ENCODE measurements at regions not wholly inside any gene's neighbourhood (a gene's known extent, or its start where the extent isn't known, plus 50 kb on each side); places are given as distances from the start of the nearest gene placed in this dataset.

- DNase-seq: no peak
- in situ Hi-C loops (cut with MboI; ENCODE audit: low sequenced_read_pairs) (no loop called here), dilution Hi-C loops (cut with HindIII; ENCODE audit: low sequenced_read_pairs, unreplicated experiment) (no loop called here), intact Hi-C loops (cut with micrococcal nuclease) (no loop called here)
- ChIA-PET CTCF (interaction anchor here (0.6 to 0.9 kb wide), 3 partner anchors 10 to 197 kb away, joined by 3 to 5 read pairs (median 3); no protein-coding TSS in a partner anchor), POLR2A (ENCODE audit: unreplicated experiment) (interaction anchor here (0.6 kb wide), 1 partner anchor 1223 kb away, joined by 4 read pairs; no protein-coding TSS in a partner anchor)
- no peak overlapping the region for H2BK20ac ChIP-seq (ENCODE audit: low read depth, low read length)
- H2AFZ ChIP-seq (replicated peaks; ENCODE audit: low read length, poor library complexity): no peak overlapping the region
- H3K9ac ChIP-seq (ENCODE audit: low read depth, low read length): no peak overlapping the region
- no peak overlapping the region for H3K14ac ChIP-seq (replicated peaks; ENCODE audit: low read depth, low read length)
- no peak overlapping the region for H2AK5ac ChIP-seq (ENCODE audit: low read depth, low read length)
- peaks cover 5% of the 10 kb centered on the region for H3K27me3 ChIP-seq (ENCODE audit: control insufficient read depth, insufficient read depth, low read length)
- no peak overlapping the region for H3K4ac ChIP-seq (ENCODE audit: low read depth, low read length)
- H3K56ac ChIP-seq (ENCODE audit: extremely low read depth, insufficient read depth, low read length): no peak overlapping the region
- H4K5ac ChIP-seq (ENCODE audit: low read depth, low read length): no peak overlapping the region
- H3K27ac ChIP-seq (ENCODE audit: insufficient read depth, low read length): no peak overlapping the region
- H3K18ac ChIP-seq (ENCODE audit: low read depth, low read length): no peak overlapping the region
- no CpG with 5 or more reads among the region's 3 CpGs for WGBS, 2 experiments (ENCODE audit: extremely low coverage in 2 of 2, insufficient read length in 1 of 2)
- no peak overlapping the region for H2BK120ac ChIP-seq (ENCODE audit: low read depth, low read length)
- H3K4me1 ChIP-seq (ENCODE audit: control insufficient read depth, insufficient read depth, low read length): no peaks in the 10 kb centered on the region
- no peak overlapping the region for H4K8ac ChIP-seq (ENCODE audit: low read depth in 2 of 2, low read length in 2 of 2)
- no peaks in the 10 kb centered on the region for H3K9me1 ChIP-seq (ENCODE audit: insufficient read depth, low read length)
- TF ChIP-seq NFE2L2 (IDR thresholded peaks at IDR 0.05; ENCODE audit: low read depth, low read length) (no peak), BHLHE40 (IDR thresholded peaks at IDR 0.05; ENCODE audit: low read depth, low read length) (no peak), SMC3 (IDR thresholded peaks at IDR 0.05; ENCODE audit: low read depth, low read length) (no peak), ELK1 (IDR thresholded peaks at IDR 0.05; ENCODE audit: borderline replicate concordance, low read depth, low read length) (no peak), POLR2A (IDR thresholded peaks at IDR 0.05; ENCODE audit: low read depth, low read length) (no peak), RCOR1 (IDR thresholded peaks at IDR 0.05; ENCODE audit: insufficient replicate concordance, low read length) (no peak), MAFK (IDR thresholded peaks at IDR 0.05; ENCODE audit: low read depth, low read length) (no peak), RAD21 (IDR thresholded peaks at IDR 0.05; ENCODE audit: low read length) (no peak), MXI1 (IDR thresholded peaks at IDR 0.05; ENCODE audit: borderline replicate concordance, low read depth, low read length) (no peak), FOS (IDR thresholded peaks at IDR 0.05; ENCODE audit: low read depth, low read length) (no peak), USF2 (IDR thresholded peaks at IDR 0.05; ENCODE audit: low read depth, low read length) (no peak), CHD1 (IDR thresholded peaks at IDR 0.05; ENCODE audit: low read depth, low read length) (no peak)
- no peak overlapping the region for H2AK9ac ChIP-seq (replicated peaks; ENCODE audit: low read depth, low read length, poor library complexity)
- no peak for ATAC-seq (ENCODE audit: low read depth)
- H3K23ac ChIP-seq (ENCODE audit: low read depth, low read length): no peak overlapping the region
- no peak overlapping the region for H2BK15ac ChIP-seq (ENCODE audit: low read depth, low read length)
- H4K20me1 ChIP-seq (ENCODE audit: insufficient read depth, low read length): no peaks in the 10 kb centered on the region
- H3K36me3 ChIP-seq (ENCODE audit: control insufficient read depth, insufficient read depth, low read length): no peaks in the 10 kb centered on the region
- H3K79me1 ChIP-seq (ENCODE audit: low read depth in 1 of 2, low read length in 2 of 2): no peaks in the 10 kb centered on the region
- H2BK5ac ChIP-seq (ENCODE audit: low read depth, low read length, poor library complexity, severe bottlenecking): no peak overlapping the region
- no TSS peak for BruUV-seq (replicated peaks)
- no peaks in the 10 kb centered on the region for H3K9me3 ChIP-seq (ENCODE audit: control insufficient read depth, insufficient read depth, low read length)
- no peak overlapping the region for H4K91ac ChIP-seq (ENCODE audit: insufficient read depth, low read depth, low read length)
- H3K4me3 ChIP-seq (ENCODE audit: insufficient read depth, low read depth, low read length): no peak overlapping the region
- H3K4me2 ChIP-seq (ENCODE audit: low read depth, low read length): no peak overlapping the region
Observed at GRCh38 chr2:18180912-18181311, 302.4 kb downstream of the KCNS3 start.

All from IMR-90 (cell line).